ENCODE measurements at regions not wholly inside any gene's neighbourhood (a gene's known extent, or its start where the extent isn't known, plus 50 kb on each side); places are given as distances from the start of the nearest gene placed in this dataset.

DNA sequence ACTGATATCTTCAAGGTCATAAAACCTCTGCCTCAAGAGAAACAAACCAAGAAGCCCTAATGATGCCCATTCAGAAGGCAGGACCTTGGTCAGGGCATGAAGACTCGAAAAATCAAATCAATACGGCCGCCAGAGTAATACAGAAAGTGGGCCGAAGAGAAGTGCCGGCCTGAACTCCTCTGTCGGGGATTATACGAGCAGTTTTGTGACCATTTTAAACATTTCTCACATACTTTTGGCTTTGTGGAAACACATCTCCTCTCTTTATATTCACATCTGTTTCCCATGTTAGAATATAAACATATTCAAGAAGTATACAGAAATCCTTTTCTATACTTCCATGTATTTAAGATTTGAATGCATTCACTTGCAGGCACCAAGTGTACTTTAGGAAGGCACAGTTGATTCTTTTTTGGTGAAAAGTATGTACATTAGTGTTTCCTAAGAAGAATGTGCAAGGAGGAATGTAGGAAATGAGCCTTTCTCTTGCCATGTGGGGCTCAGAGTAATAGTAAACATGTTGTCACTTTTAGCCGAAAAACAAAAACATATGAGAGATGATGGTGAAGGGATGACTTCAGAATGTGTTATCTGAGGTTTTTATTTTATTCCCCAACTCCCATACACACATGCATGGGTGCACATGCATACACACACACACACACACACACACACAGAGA lies 707.9 kb upstream of the ID2 start:
- no peak overlapping the region for H2AFZ ChIP-seq (ENCODE audit: insufficient read depth, low read depth, low read length, poor library complexity, severe bottlenecking)
- no peaks in the 10 kb centered on the region for H3K9me3 ChIP-seq (replicated peaks in 1 of 2; ENCODE audit: control insufficient read depth in 1 of 2, insufficient read depth in 1 of 2, low read length in 2 of 2)
- peaks cover 0 to 8% (median 2%) of the 10 kb centered on the region in 3 donors for H3K27me3 Mint-ChIP-seq (ENCODE audit: low read depth in 3 of 3)
- no peak overlapping the region for H3K4me2 ChIP-seq (replicated peaks; ENCODE audit: extremely low read depth, low read length, poor library complexity, severe bottlenecking)
- no peaks in the 10 kb centered on the region for H3K36me3 Mint-ChIP-seq
- no peaks in the 10 kb centered on the region for H3K36me3 ChIP-seq (replicated peaks in 1 of 2; ENCODE audit: control insufficient read depth in 1 of 2, insufficient read depth in 2 of 2, low read length in 2 of 2)
- H3K27me3 ChIP-seq (ENCODE audit: control insufficient read depth in 2 of 2, insufficient read depth in 2 of 2, low read length in 2 of 2), result no peaks in the 10 kb centered on the region
- DNase-seq, result no peak
- no peak overlapping the region for H3K27ac Mint-ChIP-seq
- H3K9ac ChIP-seq (ENCODE audit: insufficient read depth, low read length, poor library complexity, severe bottlenecking), result no peak overlapping the region
- peaks cover 0 to 4% (median 0%) of the 10 kb centered on the region in 7 donors for H3K9me3 Mint-ChIP-seq
- no peak overlapping the region for H3K4me3 ChIP-seq (replicated peaks in 1 of 3; ENCODE audit: low read depth in 2 of 3, low read length in 3 of 3)
- H3K27ac ChIP-seq (ENCODE audit: low read depth in 1 of 2, low read length in 2 of 2), result no peak overlapping the region
- no peak overlapping the region for H3K4me3 Mint-ChIP-seq
- WGBS (ENCODE audit: insufficient coverage), result 100% methylated on average over 3 of the region's 8 CpGs
- H3K4me1 Mint-ChIP-seq, result no peaks in the 10 kb centered on the region
- TF ChIP-seq, protein P1, sequence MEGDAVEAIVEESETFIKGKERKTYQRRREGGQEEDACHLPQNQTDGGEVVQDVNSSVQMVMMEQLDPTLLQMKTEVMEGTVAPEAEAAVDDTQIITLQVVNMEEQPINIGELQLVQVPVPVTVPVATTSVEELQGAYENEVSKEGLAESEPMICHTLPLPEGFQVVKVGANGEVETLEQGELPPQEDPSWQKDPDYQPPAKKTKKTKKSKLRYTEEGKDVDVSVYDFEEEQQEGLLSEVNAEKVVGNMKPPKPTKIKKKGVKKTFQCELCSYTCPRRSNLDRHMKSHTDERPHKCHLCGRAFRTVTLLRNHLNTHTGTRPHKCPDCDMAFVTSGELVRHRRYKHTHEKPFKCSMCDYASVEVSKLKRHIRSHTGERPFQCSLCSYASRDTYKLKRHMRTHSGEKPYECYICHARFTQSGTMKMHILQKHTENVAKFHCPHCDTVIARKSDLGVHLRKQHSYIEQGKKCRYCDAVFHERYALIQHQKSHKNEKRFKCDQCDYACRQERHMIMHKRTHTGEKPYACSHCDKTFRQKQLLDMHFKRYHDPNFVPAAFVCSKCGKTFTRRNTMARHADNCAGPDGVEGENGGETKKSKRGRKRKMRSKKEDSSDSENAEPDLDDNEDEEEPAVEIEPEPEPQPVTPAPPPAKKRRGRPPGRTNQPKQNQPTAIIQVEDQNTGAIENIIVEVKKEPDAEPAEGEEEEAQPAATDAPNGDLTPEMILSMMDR (IDR thresholded peaks at IDR 0.05), result no peak
- H4K20me1 ChIP-seq (ENCODE audit: insufficient read depth, low read length), result no peaks in the 10 kb centered on the region
- intact Hi-C loops (cut with micrococcal nuclease), result no loop called here
- H3K4me1 ChIP-seq (ENCODE audit: control insufficient read depth in 1 of 2, insufficient read depth in 2 of 2, low read length in 2 of 2), result no peaks in the 10 kb centered on the region
- no peaks in the 10 kb centered on the region for H3K79me2 ChIP-seq (ENCODE audit: insufficient read depth, low read length)

DNA sequence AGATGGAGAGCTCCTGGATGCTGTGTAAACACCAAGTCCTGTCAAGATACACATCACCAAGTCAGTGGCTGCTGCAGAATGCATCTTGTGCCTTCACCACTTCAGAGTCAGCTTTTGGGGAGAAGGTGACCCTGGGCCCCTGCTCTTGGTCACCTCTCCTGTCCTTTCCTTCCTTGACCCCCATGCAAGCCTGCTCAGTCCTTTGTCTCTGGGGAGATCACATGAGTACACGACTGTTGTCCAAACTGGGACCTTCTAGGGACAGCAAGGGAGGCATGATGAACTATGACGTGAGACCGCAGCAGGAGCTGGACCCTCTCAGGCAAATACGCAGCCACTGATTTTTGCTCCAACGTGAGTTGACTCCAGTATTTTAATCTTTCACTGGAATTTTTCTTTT lies 706.9 kb upstream of the ID2 start:
- intact Hi-C loops (cut with micrococcal nuclease), result no loop called here
- H3K9ac ChIP-seq (ENCODE audit: insufficient read depth, low read length, poor library complexity, severe bottlenecking), result no peak overlapping the region
- no peaks in the 10 kb centered on the region for H4K20me1 ChIP-seq (ENCODE audit: insufficient read depth, low read length)
- no peak overlapping the region for H3K4me3 ChIP-seq (replicated peaks in 1 of 3; ENCODE audit: low read depth in 2 of 3, low read length in 3 of 3)
- 100% methylated on average over 3 of the region's 5 CpGs for WGBS (ENCODE audit: insufficient coverage)
- peaks cover 0 to 4% (median 0%) of the 10 kb centered on the region in 7 donors for H3K9me3 Mint-ChIP-seq
- H3K4me1 ChIP-seq (ENCODE audit: control insufficient read depth in 1 of 2, insufficient read depth in 2 of 2, low read length in 2 of 2), result no peaks in the 10 kb centered on the region
- H3K36me3 Mint-ChIP-seq, result no peaks in the 10 kb centered on the region
- no peaks in the 10 kb centered on the region for H3K27me3 ChIP-seq (ENCODE audit: control insufficient read depth in 2 of 2, insufficient read depth in 2 of 2, low read length in 2 of 2)
- H3K4me3 Mint-ChIP-seq, result no peak overlapping the region
- TF ChIP-seq, protein P1 (IDR thresholded peaks at IDR 0.05), result no peak
- DNase-seq, result no peak
- no peak overlapping the region for H2AFZ ChIP-seq (ENCODE audit: insufficient read depth, low read depth, low read length, poor library complexity, severe bottlenecking)
- no peak overlapping the region for H3K4me2 ChIP-seq (replicated peaks; ENCODE audit: extremely low read depth, low read length, poor library complexity, severe bottlenecking)
- no peaks in the 10 kb centered on the region for H3K79me2 ChIP-seq (ENCODE audit: insufficient read depth, low read length)
- no peak overlapping the region for H3K27ac Mint-ChIP-seq
- no peaks in the 10 kb centered on the region for H3K4me1 Mint-ChIP-seq
- no peaks in the 10 kb centered on the region for H3K9me3 ChIP-seq (replicated peaks in 1 of 2; ENCODE audit: control insufficient read depth in 1 of 2, insufficient read depth in 1 of 2, low read length in 2 of 2)
- H3K36me3 ChIP-seq (replicated peaks in 1 of 2; ENCODE audit: control insufficient read depth in 1 of 2, insufficient read depth in 2 of 2, low read length in 2 of 2), result no peaks in the 10 kb centered on the region
- H3K27me3 Mint-ChIP-seq (ENCODE audit: low read depth in 3 of 3), result peaks cover 2 to 7% (median 2%) of the 10 kb centered on the region in 3 donors
- H3K27ac ChIP-seq (ENCODE audit: low read depth in 1 of 2, low read length in 2 of 2), result no peak overlapping the region

All from CD14-positive monocyte (primary cell).